ENCODE measurements at regions not wholly inside any gene's neighbourhood (a gene's known extent, or its start where the extent isn't known, plus 50 kb on each side); places are given as distances from the start of the nearest gene placed in this dataset.

GRCh38 chr17:72474719-72475477 is 354.1 kb downstream of the SOX9 start:
- Histone ChIP-seq H3K9me3 (ENCODE audit: control insufficient read depth in 3 of 3, low read length in 3 of 3) (peaks cover 0 to 4% (median 0%) of the 10 kb centered on the region in 3 donors), H3K36me3 (ENCODE audit: control insufficient read depth in 3 of 3, insufficient read depth in 3 of 3, low read length in 3 of 3) (no peaks in the 10 kb centered on the region), H3K4me3 (ENCODE audit: low read length in 3 of 3) (no peak overlapping the region), H3K27ac (ENCODE audit: low read depth, low read length) (no peak overlapping the region), H3K27me3 (ENCODE audit: control insufficient read depth in 3 of 3, insufficient read depth in 3 of 3, low read length in 3 of 3) (peaks cover 4 to 19% (median 11%) of the 10 kb centered on the region in 3 donors), H3K9ac (ENCODE audit: low read depth in 1 of 3, low read length in 3 of 3) (no peak overlapping the region), H3K4me1 (ENCODE audit: control insufficient read depth in 3 of 3, insufficient read depth in 3 of 3, low read length in 3 of 3) (no peaks in the 10 kb centered on the region)

GRCh38 chr17:72476134-72476533 is 355.3 kb downstream of the SOX9 start:
- Histone ChIP-seq H3K4me1 (ENCODE audit: control insufficient read depth in 3 of 3, insufficient read depth in 3 of 3, low read length in 3 of 3) (no peaks in the 10 kb centered on the region), H3K4me3 (ENCODE audit: low read length in 3 of 3) (no peak overlapping the region), H3K36me3 (ENCODE audit: control insufficient read depth in 3 of 3, insufficient read depth in 3 of 3, low read length in 3 of 3) (no peaks in the 10 kb centered on the region), H3K9me3 (ENCODE audit: control insufficient read depth in 3 of 3, low read length in 3 of 3) (peaks cover 0 to 4% (median 0%) of the 10 kb centered on the region in 3 donors), H3K9ac (ENCODE audit: low read depth in 1 of 3, low read length in 3 of 3) (no peak overlapping the region), H3K27me3 (ENCODE audit: control insufficient read depth in 3 of 3, insufficient read depth in 3 of 3, low read length in 3 of 3) (peaks cover 4 to 19% (median 11%) of the 10 kb centered on the region in 3 donors), H3K27ac (ENCODE audit: low read depth, low read length) (no peak overlapping the region)

GRCh38 chr17:72476575-72476986 is 355.8 kb downstream of the SOX9 start:
- H3K4me1 ChIP-seq (ENCODE audit: control insufficient read depth in 3 of 3, insufficient read depth in 3 of 3, low read length in 3 of 3) = no peaks in the 10 kb centered on the region
- no peak overlapping the region for H3K9ac ChIP-seq (ENCODE audit: low read depth in 1 of 3, low read length in 3 of 3)
- H3K27ac ChIP-seq (ENCODE audit: low read depth, low read length) = no peak overlapping the region
- no peak overlapping the region for H3K4me3 ChIP-seq (ENCODE audit: low read length in 3 of 3)
- H3K36me3 ChIP-seq (ENCODE audit: control insufficient read depth in 3 of 3, insufficient read depth in 3 of 3, low read length in 3 of 3) = no peaks in the 10 kb centered on the region
- H3K9me3 ChIP-seq (ENCODE audit: control insufficient read depth in 3 of 3, low read length in 3 of 3) = peaks cover 0 to 4% (median 0%) of the 10 kb centered on the region in 3 donors
- H3K27me3 ChIP-seq (ENCODE audit: control insufficient read depth in 3 of 3, insufficient read depth in 3 of 3, low read length in 3 of 3) = peaks cover 4 to 19% (median 11%) of the 10 kb centered on the region in 3 donors

DNA sequence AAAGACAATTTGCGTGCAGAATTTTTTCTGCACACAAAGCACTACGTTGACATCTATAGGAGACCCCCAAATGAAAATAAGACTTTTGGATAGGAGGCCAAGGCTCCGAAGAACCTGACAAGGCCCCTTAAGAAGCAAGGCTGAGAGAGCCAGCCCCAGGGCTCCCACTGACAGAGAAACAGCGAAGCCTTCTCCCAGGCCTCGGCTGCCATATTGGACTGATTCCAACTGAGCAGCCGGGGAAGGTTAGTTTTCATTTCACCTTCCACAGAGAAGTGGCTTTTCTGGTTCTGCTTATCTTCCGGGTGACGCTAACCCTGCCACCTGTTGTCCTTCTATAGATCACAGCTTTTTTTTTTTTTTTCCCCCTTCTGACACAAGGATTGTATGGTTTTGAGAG is 356.7 kb downstream of the SOX9 start:
- H3K4me1 ChIP-seq (ENCODE audit: control insufficient read depth in 3 of 3, insufficient read depth in 3 of 3, low read length in 3 of 3) = no peaks in the 10 kb centered on the region
- H3K36me3 ChIP-seq (ENCODE audit: control insufficient read depth in 3 of 3, insufficient read depth in 3 of 3, low read length in 3 of 3) = no peaks in the 10 kb centered on the region
- H3K9me3 ChIP-seq (ENCODE audit: control insufficient read depth in 3 of 3, low read length in 3 of 3) = peaks cover 0 to 4% (median 0%) of the 10 kb centered on the region in 3 donors
- no peak overlapping the region for H3K4me3 ChIP-seq (ENCODE audit: low read length in 3 of 3)
- no peak overlapping the region for H3K9ac ChIP-seq (ENCODE audit: low read depth in 1 of 3, low read length in 3 of 3)
- peaks cover 4 to 15% (median 11%) of the 10 kb centered on the region in 3 donors for H3K27me3 ChIP-seq (ENCODE audit: control insufficient read depth in 3 of 3, insufficient read depth in 3 of 3, low read length in 3 of 3)
- H3K27ac ChIP-seq (ENCODE audit: low read depth, low read length) = no peak overlapping the region

DNA sequence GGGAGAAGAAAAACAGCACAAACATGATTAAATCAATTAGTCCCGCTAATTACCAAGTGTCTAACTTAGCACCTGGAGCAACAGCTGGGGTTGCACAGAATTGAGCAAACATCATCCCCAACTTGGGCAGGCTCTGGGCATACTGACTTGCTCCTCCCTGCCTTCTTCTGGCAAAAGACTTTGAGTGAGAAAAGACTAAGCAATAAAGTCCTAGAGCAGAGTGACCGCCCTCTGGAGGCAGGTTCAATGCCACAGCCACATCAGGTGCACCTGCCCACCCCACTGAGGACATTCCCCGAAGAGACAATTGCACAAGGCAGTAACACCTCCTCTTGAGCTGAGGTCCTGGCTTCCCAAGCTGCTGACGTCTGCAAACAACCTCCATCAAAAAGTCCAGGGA is 358.3 kb downstream of the SOX9 start:
- H3K9ac ChIP-seq (ENCODE audit: low read depth in 1 of 3, low read length in 3 of 3) = no peak overlapping the region
- peaks cover 0 to 2% (median 0%) of the 10 kb centered on the region in 3 donors for H3K9me3 ChIP-seq (ENCODE audit: control insufficient read depth in 3 of 3, low read length in 3 of 3)
- H3K4me1 ChIP-seq (ENCODE audit: control insufficient read depth in 3 of 3, insufficient read depth in 3 of 3, low read length in 3 of 3) = no peaks in the 10 kb centered on the region
- H3K27me3 ChIP-seq (ENCODE audit: control insufficient read depth in 3 of 3, insufficient read depth in 3 of 3, low read length in 3 of 3) = peaks cover 4 to 13% (median 11%) of the 10 kb centered on the region in 3 donors
- H3K4me3 ChIP-seq (ENCODE audit: low read length in 3 of 3) = no peak overlapping the region
- H3K27ac ChIP-seq (ENCODE audit: low read depth, low read length) = no peak overlapping the region
- no peaks in the 10 kb centered on the region for H3K36me3 ChIP-seq (ENCODE audit: control insufficient read depth in 3 of 3, insufficient read depth in 3 of 3, low read length in 3 of 3)

DNA sequence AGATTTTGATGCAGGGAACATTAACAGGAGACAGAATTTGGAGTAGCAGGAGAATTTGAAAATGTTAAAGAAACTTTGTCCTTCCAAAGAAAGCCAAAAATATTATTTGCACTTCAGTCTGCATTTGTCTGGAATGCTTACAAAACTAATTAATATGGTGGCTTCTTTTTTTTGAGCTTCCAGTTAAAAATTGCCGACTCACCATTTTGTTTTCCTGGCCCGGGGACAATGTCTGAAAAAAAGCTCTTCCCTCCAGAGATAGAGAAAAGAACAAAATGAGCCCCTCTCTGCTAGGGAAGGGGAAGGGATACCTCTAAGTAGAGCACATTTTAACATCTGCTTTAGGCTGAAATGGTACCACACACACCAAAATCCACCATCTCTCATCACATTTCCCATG is 360.8 kb downstream of the SOX9 start:
- Histone ChIP-seq H3K27ac (ENCODE audit: low read depth, low read length) (no peak overlapping the region), H3K4me1 (ENCODE audit: control insufficient read depth in 3 of 3, insufficient read depth in 3 of 3, low read length in 3 of 3) (no peaks in the 10 kb centered on the region), H3K27me3 (ENCODE audit: control insufficient read depth in 3 of 3, insufficient read depth in 3 of 3, low read length in 3 of 3) (peaks cover 4 to 11% (median 7%) of the 10 kb centered on the region in 3 donors), H3K4me3 (ENCODE audit: low read length in 3 of 3) (no peak overlapping the region), H3K36me3 (ENCODE audit: control insufficient read depth in 3 of 3, insufficient read depth in 3 of 3, low read length in 3 of 3) (no peaks in the 10 kb centered on the region), H3K9me3 (ENCODE audit: control insufficient read depth in 3 of 3, low read length in 3 of 3) (no peaks in the 10 kb centered on the region), H3K9ac (ENCODE audit: low read depth in 1 of 3, low read length in 3 of 3) (no peak overlapping the region)

DNA sequence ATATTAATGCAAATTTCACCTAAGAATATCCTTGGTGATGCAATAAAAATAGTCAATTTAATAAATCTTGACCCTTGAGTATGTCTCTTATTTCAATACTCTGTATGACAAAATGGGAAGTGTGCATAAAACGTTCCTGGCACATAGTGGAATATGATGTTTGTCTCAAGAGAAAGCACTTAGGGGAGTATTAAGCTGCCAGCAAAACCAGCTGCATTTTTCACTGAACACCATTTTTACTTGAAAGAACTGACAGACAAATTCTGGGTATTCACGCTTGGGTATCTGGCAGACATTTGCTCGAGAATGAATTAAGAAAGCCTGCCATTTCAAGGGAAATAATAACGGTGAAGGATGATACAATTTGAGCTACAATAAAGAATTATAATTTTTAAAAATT is 364.8 kb downstream of the SOX9 start:
- no peaks in the 10 kb centered on the region for H3K9me3 ChIP-seq (ENCODE audit: control insufficient read depth in 3 of 3, low read length in 3 of 3)

DNA sequence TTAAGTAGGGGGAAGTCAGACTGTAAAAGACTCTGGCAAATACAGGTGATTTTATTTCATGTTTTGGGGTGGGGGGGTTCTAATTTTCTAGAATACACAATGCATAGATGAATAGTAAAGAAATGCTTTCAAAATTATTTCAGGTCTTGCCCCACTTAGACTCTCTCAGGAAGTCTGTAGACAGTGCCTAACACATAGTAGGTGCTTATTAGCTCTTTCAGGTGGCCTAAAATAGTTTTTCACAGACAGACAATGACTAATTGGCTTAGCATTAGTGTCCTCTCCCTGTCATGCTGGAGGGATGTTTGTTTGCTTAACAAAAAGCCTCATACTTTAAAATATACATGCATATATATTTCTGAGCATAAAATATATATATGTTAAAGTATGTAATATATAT is 366.0 kb downstream of the SOX9 start:
- Histone ChIP-seq H3K4me1 (ENCODE audit: control insufficient read depth in 3 of 3, insufficient read depth in 3 of 3, low read length in 3 of 3) (no peaks in the 10 kb centered on the region), H3K27ac (ENCODE audit: low read depth, low read length) (no peak overlapping the region), H3K4me3 (ENCODE audit: low read length in 3 of 3) (no peak overlapping the region), H3K36me3 (ENCODE audit: control insufficient read depth in 3 of 3, insufficient read depth in 3 of 3, low read length in 3 of 3) (no peaks in the 10 kb centered on the region), H3K9ac (ENCODE audit: low read depth in 1 of 3, low read length in 3 of 3) (no peak overlapping the region), H3K9me3 (ENCODE audit: control insufficient read depth in 3 of 3, low read length in 3 of 3) (no peaks in the 10 kb centered on the region), H3K27me3 (ENCODE audit: control insufficient read depth in 3 of 3, insufficient read depth in 3 of 3, low read length in 3 of 3) (peaks cover 0 to 8% (median 6%) of the 10 kb centered on the region in 3 donors)

More for the DNA sequence above, 364.8 kb downstream of the SOX9 start:
- H3K27me3 ChIP-seq (ENCODE audit: control insufficient read depth in 3 of 3, insufficient read depth in 3 of 3, low read length in 3 of 3) = peaks cover 0 to 8% (median 6%) of the 10 kb centered on the region in 3 donors
- H3K27ac ChIP-seq (ENCODE audit: low read depth, low read length) = no peak overlapping the region
- no peak overlapping the region for H3K9ac ChIP-seq (ENCODE audit: low read depth in 1 of 3, low read length in 3 of 3)
- H3K36me3 ChIP-seq (ENCODE audit: control insufficient read depth in 3 of 3, insufficient read depth in 3 of 3, low read length in 3 of 3) = no peaks in the 10 kb centered on the region
- no peaks in the 10 kb centered on the region for H3K4me1 ChIP-seq (ENCODE audit: control insufficient read depth in 3 of 3, insufficient read depth in 3 of 3, low read length in 3 of 3)
- no peak overlapping the region for H3K4me3 ChIP-seq (ENCODE audit: low read length in 3 of 3)

GRCh38 chr17:72487731-72488494 is 367.1 kb downstream of the SOX9 start:
- Histone ChIP-seq H3K4me3 (ENCODE audit: low read length in 3 of 3) (no peak overlapping the region), H3K9ac (ENCODE audit: low read depth in 1 of 3, low read length in 3 of 3) (no peak overlapping the region), H3K9me3 (ENCODE audit: control insufficient read depth in 3 of 3, low read length in 3 of 3) (no peaks in the 10 kb centered on the region), H3K4me1 (ENCODE audit: control insufficient read depth in 3 of 3, insufficient read depth in 3 of 3, low read length in 3 of 3) (no peaks in the 10 kb centered on the region), H3K27me3 (ENCODE audit: control insufficient read depth in 3 of 3, insufficient read depth in 3 of 3, low read length in 3 of 3) (peaks cover 0 to 8% (median 6%) of the 10 kb centered on the region in 3 donors), H3K36me3 (ENCODE audit: control insufficient read depth in 3 of 3, insufficient read depth in 3 of 3, low read length in 3 of 3) (no peaks in the 10 kb centered on the region), H3K27ac (ENCODE audit: low read depth, low read length) (no peak overlapping the region)

All from skeletal muscle tissue (tissue), 3 donors.